Neural crest cell (in vitro differentiated cells): ENCODE measurements at regions not wholly inside any gene's neighbourhood (a gene's known extent, or its start where the extent isn't known, plus 50 kb on each side); places are given as distances from the start of the nearest gene placed in this dataset.
"Not testable (repeated sequence)": the region's sequence is repeated elsewhere in the genome, so short reads cannot be mapped to it uniquely, and the experiment has no call there.

Experiments used
- DNase-seq: peaks from one replicate; pipeline ENCODE4 v3.0.0; 2021; ENCODE audit warnings: low read depth, mixed read lengths, low spot score
- H3K27ac Mint-ChIP-seq: one replicate; pipeline ENCODE4 v1.8.0; 2021; ENCODE audit warnings: mild to moderate bottlenecking, mixed read lengths; ENCODE audit not compliant: unreplicated experiment
- H3K27me3 Mint-ChIP-seq: 2 replicates; pipeline ENCODE4 v1.8.0; 2021; ENCODE audit warnings: low read depth, mild to moderate bottlenecking, mixed read lengths
- H3K36me3 Mint-ChIP-seq: 2 replicates; pipeline ENCODE4 v1.8.0; 2021; ENCODE audit warnings: low read depth, mild to moderate bottlenecking, mixed read lengths
- H3K4me1 Mint-ChIP-seq: 2 replicates; pipeline ENCODE4 v1.8.0; 2021; ENCODE audit warnings: mixed read lengths
- H3K4me3 Mint-ChIP-seq: one replicate; pipeline ENCODE4 v1.8.0; 2021; ENCODE audit warnings: mild to moderate bottlenecking, mixed read lengths
- H3K9me3 Mint-ChIP-seq: 2 replicates; pipeline ENCODE4 v1.8.0; 2021; ENCODE audit warnings: mixed read lengths
- CTCF ChIP-seq: fragments of 200-600 bp; sonication (generic); conservative IDR thresholded peaks from 2 replicates; pipeline ENCODE4 v1.5.0; 2021; ENCODE audit warnings: antibody characterized with exemption, mild to moderate bottlenecking

- H3K27ac Mint-ChIP-seq = no peak overlapping the region
- H3K36me3 Mint-ChIP-seq = peaks cover 4% of the 10 kb centered on the region
- DNase-seq = no peak
- peaks cover 11% of the 10 kb centered on the region for H3K9me3 Mint-ChIP-seq
- peaks cover 20% of the 10 kb centered on the region for H3K27me3 Mint-ChIP-seq
- H3K4me1 Mint-ChIP-seq = no peaks in the 10 kb centered on the region
- TF ChIP-seq CTCF = no peak
- no peak overlapping the region for H3K4me3 Mint-ChIP-seq
These were observed 74.2 kb downstream of the APOBEC1 start for GRCh38 chr12:7591531-7591930.

GRCh38 chr12:7590085-7590484 is 75.6 kb downstream of the APOBEC1 start:
- not testable (repeated sequence) for H3K36me3 Mint-ChIP-seq, DNase-seq, H3K27ac Mint-ChIP-seq, H3K4me1 Mint-ChIP-seq, H3K4me3 Mint-ChIP-seq
- Mint-ChIP-seq H3K9me3 (peaks cover 11% of the 10 kb centered on the region), H3K27me3 (peaks cover 18% of the 10 kb centered on the region)

- TF ChIP-seq CTCF = peak; percentile 69
- not testable (repeated sequence) for H3K4me1 Mint-ChIP-seq, H3K27ac Mint-ChIP-seq, H3K4me3 Mint-ChIP-seq, H3K36me3 Mint-ChIP-seq
- Mint-ChIP-seq H3K9me3 (peaks cover 11% of the 10 kb centered on the region), H3K27me3 (peaks cover 18% of the 10 kb centered on the region)
- DNase-seq = peak; percentile 18
These were observed 76.9 kb downstream of the APOBEC1 start for GRCh38 chr12:7588742-7589329.

GRCh38 chr12:7584137-7584536 is 80.6 kb upstream of the CD163 start:
- not testable (repeated sequence) for H3K4me3 Mint-ChIP-seq, H3K27ac Mint-ChIP-seq, H3K36me3 Mint-ChIP-seq, DNase-seq, H3K4me1 Mint-ChIP-seq
- Mint-ChIP-seq H3K9me3 (peaks cover 20% of the 10 kb centered on the region), H3K27me3 (peaks cover 19% of the 10 kb centered on the region)

GRCh38 chr12:7583471-7583870 is 79.9 kb upstream of the CD163 start:
- peaks cover 19% of the 10 kb centered on the region for H3K27me3 Mint-ChIP-seq
- peaks cover 4% of the 10 kb centered on the region for H3K36me3 Mint-ChIP-seq
- DNase-seq = no peak
- H3K27ac Mint-ChIP-seq = no peak overlapping the region
- H3K4me1 Mint-ChIP-seq = no peaks in the 10 kb centered on the region
- TF ChIP-seq CTCF = no peak
- H3K4me3 Mint-ChIP-seq = no peak overlapping the region
- peaks cover 15% of the 10 kb centered on the region for H3K9me3 Mint-ChIP-seq

- DNase-seq = no peak
- Mint-ChIP-seq H3K4me3 (no peak overlapping the region), H3K36me3 (peaks cover under 1% of the 10 kb centered on the region), H3K27me3 (peaks cover 19% of the 10 kb centered on the region), H3K4me1 (no peaks in the 10 kb centered on the region), H3K9me3 (peaks cover 11% of the 10 kb centered on the region), H3K27ac (no peak overlapping the region)
- no peak for TF ChIP-seq CTCF
These were observed 79.2 kb upstream of the CD163 start for GRCh38 chr12:7582796-7583195.
